HL-60 (cell line): ENCODE measurements at regions not wholly inside any gene's neighbourhood (a gene's known extent, or its start where the extent isn't known, plus 50 kb on each side); places are given as distances from the start of the nearest gene placed in this dataset.

Experiments
- CTCF ChIP-seq: IDR thresholded peaks from one replicate; pipeline ENCODE4 v1.5.1; 2011; ENCODE audit warnings: low read length, control low read depth, inconsistent platforms; ENCODE audit not compliant: insufficient read depth
- POLR2AphosphoS5 ChIP-seq: IDR thresholded peaks from 2 replicates; pipeline ENCODE4 v1.6.1; 2012; ENCODE audit warnings: low read depth
- REST ChIP-seq: IDR thresholded peaks from 2 replicates; pipeline ENCODE4 v1.6.1; 2012; ENCODE audit warnings: low read depth; ENCODE audit not compliant: insufficient replicate concordance

- no peak for TF ChIP-seq POLR2AphosphoS5
- no peak for TF ChIP-seq CTCF
- no peak for TF ChIP-seq REST
These were observed 161.3 kb downstream of the UBE2E3 start for GRCh38 chr2:181141676-181142075.
